Smooth muscle cell (in vitro differentiated cells): ENCODE measurements at regions not wholly inside any gene's neighbourhood (a gene's known extent, or its start where the extent isn't known, plus 50 kb on each side); places are given as distances from the start of the nearest gene placed in this dataset.

ENCODE experiments used
- DNase-seq: peaks from one replicate; lab custom pipeline; 2025; ENCODE audit not compliant: unreplicated experiment; lab: John Stamatoyannopoulos, UW
- H2AFZ ChIP-seq: fragments of 200-600 bp; sonication (generic); 2 replicates; pipeline ENCODE4 v1.6.0; 2016; ENCODE audit warnings: antibody characterized with exemption, low read depth, mild to moderate bottlenecking
- H3F3A ChIP-seq: fragments of 200-600 bp; sonication (generic); 2 replicates; pipeline ENCODE4 v1.6.0; 2017; ENCODE audit warnings: antibody characterized with exemption, low read depth
- H3K27ac ChIP-seq: fragments of 200-600 bp; sonication (generic); 2 replicates; pipeline ENCODE4 v1.5.1; 2016; ENCODE audit warnings: low read depth, mild to moderate bottlenecking
- H3K27me3 ChIP-seq: fragments of 200-600 bp; sonication (generic); 2 replicates; pipeline ENCODE4 v1.6.1; 2016; ENCODE audit warnings: low read depth, mild to moderate bottlenecking
- H3K36me3 ChIP-seq: fragments of 200-600 bp; sonication (generic); 2 replicates; pipeline ENCODE4 v1.5.1; 2016; ENCODE audit warnings: low read depth
- H3K4me1 ChIP-seq: fragments of 200-600 bp; sonication (generic); 2 replicates; pipeline ENCODE4 v1.5.1; 2016; ENCODE audit warnings: low read depth
- H3K4me2 ChIP-seq: fragments of 200-600 bp; sonication (generic); 2 replicates; pipeline ENCODE4 v1.6.0; 2016; ENCODE audit warnings: mild to moderate bottlenecking
- H3K4me3 ChIP-seq: fragments of 200-600 bp; sonication (generic); 2 replicates; pipeline ENCODE4 v1.5.1; 2016; ENCODE audit warnings: mild to moderate bottlenecking
- H3K79me2 ChIP-seq: fragments of 200-600 bp; sonication (generic); 2 replicates; pipeline ENCODE4 v1.6.0; 2016; ENCODE audit warnings: low read depth, mild to moderate bottlenecking
- H3K9ac ChIP-seq: fragments of 200-600 bp; sonication (generic); 2 replicates; pipeline ENCODE4 v1.6.0; 2016; ENCODE audit warnings: low read depth
- H3K9me3 ChIP-seq: fragments of 200-600 bp; sonication (generic); replicated peaks from 2 replicates; pipeline ENCODE4 v1.5.1; 2016; ENCODE audit warnings: low read depth
- H4K20me1 ChIP-seq: fragments of 200-600 bp; sonication (generic); 2 replicates; pipeline ENCODE4 v1.6.0; 2016; ENCODE audit warnings: low read depth
- WGBS: methylation state at CpG from one replicate; pipeline ENCODE4 v1.1.7; 2016; ENCODE audit warnings: low lambda C conversion rate; 5-methylcytosine and 5-hydroxymethylcytosine counted together
- TF ChIP-seq, protein P1 (sequence below): fragments of 200-600 bp; sonication (generic); IDR thresholded peaks from 2 replicates; pipeline ENCODE4 v1.5.1; 2017; ENCODE audit warnings: borderline replicate concordance, mild to moderate bottlenecking, antibody characterized with exemption; ENCODE audit not compliant: insufficient read depth, poor library complexity, severe bottlenecking

DNA sequence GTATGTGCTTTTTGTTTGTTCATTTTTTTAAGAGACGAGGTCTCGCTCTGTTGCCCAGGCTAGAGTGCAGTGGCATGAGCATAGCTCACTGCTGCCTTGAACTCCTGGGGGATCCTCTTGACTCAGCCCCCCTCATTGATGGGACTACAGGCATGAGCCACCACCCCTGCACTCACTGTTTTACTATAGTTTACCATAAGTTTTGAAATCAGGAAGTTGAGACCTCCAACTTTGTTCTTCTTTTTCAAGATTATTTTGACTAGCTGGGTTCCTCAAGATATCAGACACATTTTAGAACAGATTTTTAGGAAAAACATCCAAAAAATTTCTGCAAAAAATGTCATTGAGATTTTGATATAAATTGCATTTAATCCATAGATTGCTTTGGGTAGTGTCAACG lies 120.4 kb upstream of the FGGY start:
- no peaks in the 10 kb centered on the region for H3K36me3 ChIP-seq
- no peak for DNase-seq
- no peak overlapping the region for H3K4me2 ChIP-seq
- H3F3A ChIP-seq, result peaks cover 10% of the 10 kb centered on the region
- TF ChIP-seq, protein P1, sequence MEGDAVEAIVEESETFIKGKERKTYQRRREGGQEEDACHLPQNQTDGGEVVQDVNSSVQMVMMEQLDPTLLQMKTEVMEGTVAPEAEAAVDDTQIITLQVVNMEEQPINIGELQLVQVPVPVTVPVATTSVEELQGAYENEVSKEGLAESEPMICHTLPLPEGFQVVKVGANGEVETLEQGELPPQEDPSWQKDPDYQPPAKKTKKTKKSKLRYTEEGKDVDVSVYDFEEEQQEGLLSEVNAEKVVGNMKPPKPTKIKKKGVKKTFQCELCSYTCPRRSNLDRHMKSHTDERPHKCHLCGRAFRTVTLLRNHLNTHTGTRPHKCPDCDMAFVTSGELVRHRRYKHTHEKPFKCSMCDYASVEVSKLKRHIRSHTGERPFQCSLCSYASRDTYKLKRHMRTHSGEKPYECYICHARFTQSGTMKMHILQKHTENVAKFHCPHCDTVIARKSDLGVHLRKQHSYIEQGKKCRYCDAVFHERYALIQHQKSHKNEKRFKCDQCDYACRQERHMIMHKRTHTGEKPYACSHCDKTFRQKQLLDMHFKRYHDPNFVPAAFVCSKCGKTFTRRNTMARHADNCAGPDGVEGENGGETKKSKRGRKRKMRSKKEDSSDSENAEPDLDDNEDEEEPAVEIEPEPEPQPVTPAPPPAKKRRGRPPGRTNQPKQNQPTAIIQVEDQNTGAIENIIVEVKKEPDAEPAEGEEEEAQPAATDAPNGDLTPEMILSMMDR, result no peak
- no peak overlapping the region for H3K4me3 ChIP-seq
- no peaks in the 10 kb centered on the region for H4K20me1 ChIP-seq
- WGBS, result 97% methylated on average over 3 of the region's 3 CpGs
- no peaks in the 10 kb centered on the region for H3K79me2 ChIP-seq
- H3K9me3 ChIP-seq, result no peaks in the 10 kb centered on the region
- H3K27me3 ChIP-seq, result no peaks in the 10 kb centered on the region
- H2AFZ ChIP-seq, result no peak overlapping the region
- no peak overlapping the region for H3K9ac ChIP-seq
- H3K4me1 ChIP-seq, result no peaks in the 10 kb centered on the region
- no peak overlapping the region for H3K27ac ChIP-seq

DNA sequence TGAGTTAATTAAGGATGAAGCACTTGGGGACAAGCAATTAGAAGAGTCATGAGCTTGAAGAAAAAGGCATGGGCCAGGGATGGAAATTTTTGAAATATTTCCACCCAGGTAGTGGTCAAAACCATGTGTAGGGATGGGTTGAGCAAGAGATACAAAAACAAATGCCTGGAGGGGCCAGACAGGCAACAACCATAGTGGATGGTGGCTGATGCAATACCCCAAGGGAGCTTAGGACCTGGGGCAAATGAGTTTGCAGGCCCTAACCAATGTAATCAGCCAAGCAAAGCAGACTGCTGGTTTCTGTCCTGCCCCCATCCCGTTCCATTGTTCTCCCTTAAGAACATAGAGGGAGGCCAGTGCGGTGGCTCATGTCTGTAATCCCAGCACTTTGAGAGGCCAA lies 119.1 kb upstream of the FGGY start:
- Histone ChIP-seq H3K27ac (no peak overlapping the region), H3K4me3 (no peak overlapping the region), H2AFZ (no peak overlapping the region), H3F3A (peaks cover 10% of the 10 kb centered on the region), H4K20me1 (no peaks in the 10 kb centered on the region), H3K4me1 (no peaks in the 10 kb centered on the region), H3K4me2 (no peak overlapping the region), H3K9ac (no peak overlapping the region), H3K36me3 (no peaks in the 10 kb centered on the region), H3K27me3 (no peaks in the 10 kb centered on the region), H3K9me3 (no peaks in the 10 kb centered on the region), H3K79me2 (no peaks in the 10 kb centered on the region)
- no peak for DNase-seq
- 95% methylated on average over 2 of the region's 2 CpGs for WGBS
- TF ChIP-seq, protein P1, result no peak

DNA sequence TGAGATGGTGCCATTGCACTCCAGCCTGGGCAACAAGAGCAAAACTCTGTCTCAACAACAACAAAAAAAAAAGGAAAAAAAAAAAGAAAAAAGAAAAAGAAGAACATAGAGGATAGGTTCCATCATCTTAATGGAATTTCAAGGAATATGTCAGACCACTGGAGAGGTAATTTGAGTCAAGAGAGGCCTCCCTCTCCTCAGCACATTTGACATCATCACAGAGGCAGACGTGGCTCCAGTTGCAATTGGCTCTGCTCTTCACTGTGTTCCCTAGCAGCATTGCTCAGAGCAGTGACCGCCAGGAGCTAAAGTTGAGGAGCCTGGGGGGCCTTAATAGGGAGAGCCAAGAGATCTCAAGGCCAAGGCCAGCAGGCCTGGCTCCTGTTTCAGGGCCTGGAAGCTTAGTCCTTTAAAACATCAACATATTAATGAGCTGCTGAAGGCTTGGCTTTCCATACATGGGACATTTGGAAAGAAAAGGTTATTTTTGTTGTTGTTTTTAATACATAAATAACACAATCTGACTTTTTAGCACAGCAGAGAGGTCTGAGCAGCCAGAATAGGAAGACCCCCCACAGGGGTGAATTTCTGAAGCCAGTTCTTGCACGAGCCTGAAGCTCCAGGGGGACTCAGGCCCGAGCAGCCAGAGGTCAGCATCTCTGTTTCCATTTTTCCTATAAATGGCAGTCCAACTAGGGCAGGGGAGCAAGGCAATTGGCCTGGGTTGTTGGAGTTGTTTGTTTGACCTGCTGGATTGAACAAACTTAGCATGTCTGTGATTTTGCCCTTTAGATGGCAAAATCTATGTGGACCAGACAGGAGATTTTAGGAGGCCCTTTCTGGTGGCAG lies 118.3 kb upstream of the FGGY start:
- H3K4me1 ChIP-seq, result no peaks in the 10 kb centered on the region
- no peak overlapping the region for H3K27ac ChIP-seq
- peak overlapping the region; percentile 11 for H2AFZ ChIP-seq
- peaks cover 4% of the 10 kb centered on the region for H3F3A ChIP-seq
- no peak overlapping the region for H3K9ac ChIP-seq
- H3K4me3 ChIP-seq, result no peak overlapping the region
- H4K20me1 ChIP-seq, result no peaks in the 10 kb centered on the region
- no peaks in the 10 kb centered on the region for H3K36me3 ChIP-seq
- no peaks in the 10 kb centered on the region for H3K9me3 ChIP-seq
- no peaks in the 10 kb centered on the region for H3K79me2 ChIP-seq
- DNase-seq, result no peak
- 79% methylated on average over 4 of the region's 4 CpGs for WGBS
- no peaks in the 10 kb centered on the region for H3K27me3 ChIP-seq
- TF ChIP-seq, protein P1, result no peak
- H3K4me2 ChIP-seq, result no peak overlapping the region

DNA sequence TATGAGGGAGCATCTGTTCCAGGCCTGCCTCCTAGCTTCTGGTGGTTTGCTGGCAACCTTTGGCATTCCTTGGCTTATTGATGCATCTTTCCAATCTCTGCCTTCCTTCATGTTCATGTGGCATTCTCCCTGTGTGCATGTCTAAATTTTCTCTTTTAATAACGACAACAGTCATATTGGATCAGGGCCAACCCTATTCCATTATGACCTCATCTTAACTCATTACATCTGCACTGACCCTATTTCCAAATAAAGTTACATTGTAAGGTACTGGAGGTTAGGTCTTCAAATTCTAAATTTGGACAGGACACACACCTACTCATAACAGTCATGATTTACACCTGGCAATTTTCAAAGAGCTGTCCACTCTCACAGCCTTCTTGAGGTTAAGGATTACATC lies 117.2 kb upstream of the FGGY start:
- DNase-seq, result no peak
- H3K27ac ChIP-seq, result no peak overlapping the region
- H3K9ac ChIP-seq, result no peak overlapping the region
- no peak overlapping the region for H3K4me2 ChIP-seq
- H3K36me3 ChIP-seq, result no peaks in the 10 kb centered on the region
- no peaks in the 10 kb centered on the region for H3K9me3 ChIP-seq
- H2AFZ ChIP-seq, result no peak overlapping the region
- H3K79me2 ChIP-seq, result no peaks in the 10 kb centered on the region
- H4K20me1 ChIP-seq, result no peaks in the 10 kb centered on the region
- no peaks in the 10 kb centered on the region for H3K27me3 ChIP-seq
- H3F3A ChIP-seq, result peaks cover 3% of the 10 kb centered on the region
- TF ChIP-seq, protein P1, result no peak
- H3K4me1 ChIP-seq, result no peaks in the 10 kb centered on the region
- no peak overlapping the region for H3K4me3 ChIP-seq
- WGBS, result 83% methylated on average over 1 of the region's 1 CpG
